HEK293T (cell line): ENCODE measurements at regions not wholly inside any gene's neighbourhood (a gene's known extent, or its start where the extent isn't known, plus 50 kb on each side); places are given as distances from the start of the nearest gene placed in this dataset.

Experiments
- FOXA1 ChIP-seq: fragments of 450-650 bp; IDR thresholded peaks from 2 replicates; pipeline ENCODE4 v1.6.1; 2016; ENCODE audit warnings: mild to moderate bottlenecking
- ZNF384 ChIP-seq: fragments of 450-650 bp; IDR thresholded peaks from 2 replicates; pipeline ENCODE4 v1.6.1; 2016

DNA sequence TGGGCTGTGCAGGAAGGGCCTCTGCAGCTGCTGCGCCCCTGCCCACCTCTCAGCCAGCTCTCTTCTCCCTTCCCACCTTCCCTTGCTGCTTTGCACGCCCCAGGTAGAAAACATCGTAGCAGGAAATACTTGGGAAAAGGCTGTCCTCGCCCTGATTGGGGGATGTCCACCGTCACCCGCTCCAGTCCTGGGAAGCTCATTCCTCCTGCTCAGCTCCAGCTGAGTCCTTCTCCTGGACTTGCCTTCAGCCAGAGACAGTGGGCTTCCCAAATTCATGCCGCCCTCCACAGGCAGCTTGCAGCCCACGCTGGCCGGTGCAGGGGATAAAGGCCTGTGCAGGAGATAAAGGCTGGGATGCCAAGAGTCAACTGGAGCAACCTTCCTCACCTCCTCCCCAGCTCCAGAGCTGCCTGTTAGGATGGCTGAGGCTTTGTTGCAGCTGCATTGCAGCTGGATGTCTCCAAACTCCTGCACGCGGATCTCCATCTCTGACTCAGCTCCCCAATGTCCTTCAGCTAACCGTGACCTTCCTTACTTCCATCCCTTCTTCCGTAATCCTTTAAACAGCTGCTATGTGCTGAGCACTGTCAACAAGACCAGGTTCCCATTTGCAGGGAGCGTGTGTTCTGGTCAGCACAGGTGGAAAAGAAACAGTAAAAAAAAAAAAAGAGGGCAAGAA, 402.0 kb upstream of the TNRC6C start:
- no peak for TF ChIP-seq FOXA1
- no peak for TF ChIP-seq ZNF384
